ENCODE measurements at regions not wholly inside any gene's neighbourhood (a gene's known extent, or its start where the extent isn't known, plus 50 kb on each side); places are given as distances from the start of the nearest gene placed in this dataset.
A peak's percentile ranks its signal among the peaks of the same experiment; 100 is the strongest.

- no peak for FAIRE-seq
- H3K27me3 ChIP-seq (ENCODE audit: control insufficient read depth in 2 of 2, insufficient read depth in 2 of 2, low read length in 2 of 2): no peaks in the 10 kb centered on the region
These were observed 1449.0 kb upstream of the FLRT2 start for GRCh38 chr14:84080944-84081343.

GRCh38 chr14:84084056-84084630, 1445.8 kb upstream of the FLRT2 start:
- intact Hi-C loops (cut with micrococcal nuclease) (no loop called here), dilution Hi-C loops (cut with MboI; ENCODE audit: extremely low pct_ligation_motif_present, low sequenced_read_pairs) (no loop called here)
- TF ChIP-seq MYC (IDR thresholded peaks at IDR 0.05; ENCODE audit: low read depth, low read length): no peak
- no peak for TF ChIP-seq POLR2A (IDR thresholded peaks at IDR 0.05; ENCODE audit: low read depth, low read length)
- no peak for TF ChIP-seq FOS (IDR thresholded peaks at IDR 0.05; ENCODE audit: borderline replicate concordance, insufficient read depth, low read length)
- TF ChIP-seq EZH2 (IDR thresholded peaks at IDR 0.05; ENCODE audit: borderline replicate concordance, low read depth, low read length, severe bottlenecking): no peak
- TF ChIP-seq JUN (IDR thresholded peaks at IDR 0.05; ENCODE audit: borderline replicate concordance, insufficient read depth, insufficient read length, low read depth): no peak
- no peak for TF ChIP-seq POLR2AphosphoS5 (IDR thresholded peaks at IDR 0.05; ENCODE audit: insufficient read depth, low read depth, low read length)
- TF ChIP-seq GATA2 (IDR thresholded peaks at IDR 0.05; ENCODE audit: insufficient read depth, insufficient read length, low read depth, low read length): no peak
- no peak for TF ChIP-seq MAX (IDR thresholded peaks at IDR 0.05; ENCODE audit: insufficient read depth, insufficient read length)
- no peak for TF ChIP-seq CTCF (IDR thresholded peaks at IDR 0.05; ENCODE audit: extremely low read depth in 1 of 2, insufficient read depth in 1 of 2, low read depth in 1 of 2, low read length in 2 of 2)
- H3K36me3 ChIP-seq (ENCODE audit: control insufficient read depth in 2 of 2, extremely low read depth in 1 of 2, insufficient read depth in 2 of 2, low read length in 2 of 2): no peaks in the 10 kb centered on the region
- H4K20me1 ChIP-seq (replicated peaks; ENCODE audit: control insufficient read depth, extremely low read depth, insufficient read depth, low read length): no peaks in the 10 kb centered on the region
- no TSS peak for BruUV-seq (replicated peaks)
- H3K27me3 ChIP-seq (ENCODE audit: control insufficient read depth in 2 of 2, insufficient read depth in 2 of 2, low read length in 2 of 2): no peaks in the 10 kb centered on the region
- DNase-seq (ENCODE audit: low read depth, low spot score) (no peak), FAIRE-seq (no peak)
- H3K4me3 ChIP-seq (replicated peaks in 1 of 3; ENCODE audit: insufficient read depth in 1 of 3, low read depth in 1 of 3, low read length in 3 of 3): no peak overlapping the region
- H3K27ac ChIP-seq (ENCODE audit: insufficient read depth, low read depth, low read length): no peak overlapping the region
- CTCF ChIA-PET: no interaction called here
- no peak overlapping the region for H3K4me2 ChIP-seq (ENCODE audit: insufficient read depth, low read length)
- no peaks in the 10 kb centered on the region for H3K9me1 ChIP-seq (replicated peaks; ENCODE audit: control insufficient read depth, extremely low read depth, insufficient read depth, low read length)
- no peak overlapping the region for H2AFZ ChIP-seq (ENCODE audit: low read depth, low read length)
- H3K79me2 ChIP-seq (ENCODE audit: control insufficient read depth, insufficient read depth, low read length): no peaks in the 10 kb centered on the region
- POLR2A ChIA-PET: no interaction called here
- H3K9me3 ChIP-seq (replicated peaks; ENCODE audit: control insufficient read depth, insufficient read depth, low read length): no peaks in the 10 kb centered on the region
- H3K4me1 ChIP-seq (ENCODE audit: control insufficient read depth, extremely low read depth, insufficient read depth, low read length): no peaks in the 10 kb centered on the region
- H3K9ac ChIP-seq (replicated peaks; ENCODE audit: extremely low read depth, insufficient read depth, low read length): no peak overlapping the region

More at GRCh38 chr14:84080944-84081343, 1449.0 kb upstream of the FLRT2 start:
- no peaks in the 10 kb centered on the region for H3K9me1 ChIP-seq (replicated peaks; ENCODE audit: control insufficient read depth, extremely low read depth, insufficient read depth, low read length)
- TF ChIP-seq FOS (IDR thresholded peaks at IDR 0.05; ENCODE audit: borderline replicate concordance, insufficient read depth, low read length): peak; percentile 80
- TF ChIP-seq GATA2 (IDR thresholded peaks at IDR 0.05; ENCODE audit: insufficient read depth, insufficient read length, low read depth, low read length): no peak
- TF ChIP-seq MAX (IDR thresholded peaks at IDR 0.05; ENCODE audit: insufficient read depth, insufficient read length): no peak
- H3K4me2 ChIP-seq (ENCODE audit: insufficient read depth, low read length): no peak overlapping the region
- no peak overlapping the region for H3K9ac ChIP-seq (replicated peaks; ENCODE audit: extremely low read depth, insufficient read depth, low read length)
- POLR2A ChIA-PET: no interaction called here
- H3K4me3 ChIP-seq (replicated peaks in 1 of 3; ENCODE audit: insufficient read depth in 1 of 3, low read depth in 1 of 3, low read length in 3 of 3): no peak overlapping the region
- H3K4me1 ChIP-seq (ENCODE audit: control insufficient read depth, extremely low read depth, insufficient read depth, low read length): no peaks in the 10 kb centered on the region
- H3K27ac ChIP-seq (ENCODE audit: insufficient read depth, low read depth, low read length): no peak overlapping the region
- CTCF ChIA-PET: no interaction called here
- H3K9me3 ChIP-seq (replicated peaks; ENCODE audit: control insufficient read depth, insufficient read depth, low read length): no peaks in the 10 kb centered on the region
- H2AFZ ChIP-seq (ENCODE audit: low read depth, low read length): no peak overlapping the region
- intact Hi-C loops (cut with micrococcal nuclease) (no loop called here), dilution Hi-C loops (cut with MboI; ENCODE audit: extremely low pct_ligation_motif_present, low sequenced_read_pairs) (no loop called here)
- H4K20me1 ChIP-seq (replicated peaks; ENCODE audit: control insufficient read depth, extremely low read depth, insufficient read depth, low read length): no peaks in the 10 kb centered on the region
- no peaks in the 10 kb centered on the region for H3K36me3 ChIP-seq (ENCODE audit: control insufficient read depth in 2 of 2, extremely low read depth in 1 of 2, insufficient read depth in 2 of 2, low read length in 2 of 2)
- peak; percentile 9 for DNase-seq (ENCODE audit: low read depth, low spot score)
- no peaks in the 10 kb centered on the region for H3K79me2 ChIP-seq (ENCODE audit: control insufficient read depth, insufficient read depth, low read length)
- no TSS peak for BruUV-seq (replicated peaks)
